SU-DHL-6 (cell line): ENCODE measurements at regions not wholly inside any gene's neighbourhood (a gene's known extent, or its start where the extent isn't known, plus 50 kb on each side); places are given as distances from the start of the nearest gene placed in this dataset.

Source experiments
- H2AFZ ChIP-seq: fragments of 200-600 bp; sonication (generic); 2 replicates; pipeline ENCODE4 v1.6.1; 2014; ENCODE audit warnings: low read depth, mild to moderate bottlenecking, moderate library complexity, mixed read lengths, antibody characterized with exemption, low read length; ENCODE audit not compliant: severe bottlenecking
- H3F3A ChIP-seq: fragments of 200-600 bp; shearing (Covaris generic); 2 replicates; pipeline ENCODE4 v1.6.0; 2016; ENCODE audit warnings: antibody characterized with exemption, mild to moderate bottlenecking; ENCODE audit not compliant: insufficient read depth
- H3K27ac ChIP-seq: fragments of 200-600 bp; sonication (generic); 2 replicates; pipeline ENCODE4 v1.5.1; 2016; ENCODE audit warnings: low read depth, mild to moderate bottlenecking, low read length, moderate library complexity, mixed read lengths
- H3K27me3 ChIP-seq: fragments of 200-600 bp; sonication (generic), shearing (Covaris generic); 2 replicates; pipeline ENCODE4 v1.6.0; 2014; ENCODE audit warnings: mild to moderate bottlenecking, low read length
- H3K36me3 ChIP-seq: fragments of 200-600 bp; sonication (generic); 2 replicates; pipeline ENCODE4 v1.6.1; 2014; ENCODE audit warnings: mild to moderate bottlenecking, low read length, mixed read lengths
- H3K4me2 ChIP-seq: fragments of 300-600, 200-600 bp; shearing (Covaris generic), sonication (generic); 2 replicates; pipeline ENCODE4 v1.6.0; 2014; ENCODE audit warnings: low read length, low read depth, mild to moderate bottlenecking; ENCODE audit not compliant: poor library complexity, severe bottlenecking
- H3K4me3 ChIP-seq: fragments of 200-600 bp; sonication (generic); 2 replicates; pipeline ENCODE4 v1.5.1; 2014; ENCODE audit warnings: antibody characterized with exemption, low read length, mild to moderate bottlenecking, mixed read lengths; ENCODE audit not compliant: insufficient read depth, poor library complexity, severe bottlenecking
- H3K79me2 ChIP-seq: fragments of 200-600 bp; sonication (generic); 2 replicates; pipeline ENCODE4 v1.6.1; 2014; ENCODE audit warnings: mild to moderate bottlenecking, low read length, moderate library complexity; ENCODE audit not compliant: insufficient read depth
- H3K9ac ChIP-seq: fragments of 200-600 bp; sonication (generic); 2 replicates; pipeline ENCODE4 v1.7.0; 2014; ENCODE audit warnings: mild to moderate bottlenecking, low read length
- H3K9me2 ChIP-seq: fragments of 200-600 bp; sonication (generic); replicated peaks from 2 replicates; pipeline ENCODE4 v1.6.1; 2014; ENCODE audit warnings: low read length; ENCODE audit not compliant: insufficient read depth
- H3K9me3 ChIP-seq: fragments of 200-600 bp; sonication (generic); 2 replicates; pipeline ENCODE4 v1.6.1; 2014; ENCODE audit warnings: low read length, mixed read lengths; ENCODE audit not compliant: insufficient read depth
- H4K20me1 ChIP-seq: fragments of 200-600 bp; sonication (generic); 2 replicates; pipeline ENCODE4 v1.6.1; 2014; ENCODE audit warnings: low read depth, mild to moderate bottlenecking, antibody characterized with exemption, low read length, moderate library complexity, mixed read lengths
- EZH2phosphoT487 ChIP-seq: fragments of 200-600 bp; sonication (generic), shearing (Covaris generic); conservative IDR thresholded peaks from 2 replicates; pipeline ENCODE4 v1.6.1; 2018; ENCODE audit warnings: mild to moderate bottlenecking, antibody characterized with exemption, low read length, moderate library complexity, mixed read lengths
- TF ChIP-seq, protein P1 (sequence below): fragments of 200-600 bp; sonication (generic); IDR thresholded peaks from one replicate; pipeline ENCODE4 v1.5.1; 2017; ENCODE audit warnings: antibody characterized with exemption, mild to moderate bottlenecking, low read length, moderate library complexity; ENCODE audit not compliant: insufficient read depth, poor library complexity, severe bottlenecking

- no peaks in the 10 kb centered on the region for H4K20me1 ChIP-seq
- H3K9me3 ChIP-seq, result no peaks in the 10 kb centered on the region
- no peaks in the 10 kb centered on the region for H3K36me3 ChIP-seq
- H3K9ac ChIP-seq, result no peak overlapping the region
- H2AFZ ChIP-seq, result no peak overlapping the region
- H3K27ac ChIP-seq, result no peak overlapping the region
- TF ChIP-seq, protein P1, sequence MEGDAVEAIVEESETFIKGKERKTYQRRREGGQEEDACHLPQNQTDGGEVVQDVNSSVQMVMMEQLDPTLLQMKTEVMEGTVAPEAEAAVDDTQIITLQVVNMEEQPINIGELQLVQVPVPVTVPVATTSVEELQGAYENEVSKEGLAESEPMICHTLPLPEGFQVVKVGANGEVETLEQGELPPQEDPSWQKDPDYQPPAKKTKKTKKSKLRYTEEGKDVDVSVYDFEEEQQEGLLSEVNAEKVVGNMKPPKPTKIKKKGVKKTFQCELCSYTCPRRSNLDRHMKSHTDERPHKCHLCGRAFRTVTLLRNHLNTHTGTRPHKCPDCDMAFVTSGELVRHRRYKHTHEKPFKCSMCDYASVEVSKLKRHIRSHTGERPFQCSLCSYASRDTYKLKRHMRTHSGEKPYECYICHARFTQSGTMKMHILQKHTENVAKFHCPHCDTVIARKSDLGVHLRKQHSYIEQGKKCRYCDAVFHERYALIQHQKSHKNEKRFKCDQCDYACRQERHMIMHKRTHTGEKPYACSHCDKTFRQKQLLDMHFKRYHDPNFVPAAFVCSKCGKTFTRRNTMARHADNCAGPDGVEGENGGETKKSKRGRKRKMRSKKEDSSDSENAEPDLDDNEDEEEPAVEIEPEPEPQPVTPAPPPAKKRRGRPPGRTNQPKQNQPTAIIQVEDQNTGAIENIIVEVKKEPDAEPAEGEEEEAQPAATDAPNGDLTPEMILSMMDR, result no peak
- no peak for TF ChIP-seq EZH2phosphoT487
- H3K79me2 ChIP-seq, result no peaks in the 10 kb centered on the region
- no peaks in the 10 kb centered on the region for H3K27me3 ChIP-seq
- no peak overlapping the region for H3K4me2 ChIP-seq
- H3K4me3 ChIP-seq, result no peak overlapping the region
- H3F3A ChIP-seq, result no peaks in the 10 kb centered on the region
- H3K9me2 ChIP-seq, result no peaks in the 10 kb centered on the region
These were observed 137.0 kb upstream of the ANO3 start for GRCh38 chr11:26194881-26195280.

DNA sequence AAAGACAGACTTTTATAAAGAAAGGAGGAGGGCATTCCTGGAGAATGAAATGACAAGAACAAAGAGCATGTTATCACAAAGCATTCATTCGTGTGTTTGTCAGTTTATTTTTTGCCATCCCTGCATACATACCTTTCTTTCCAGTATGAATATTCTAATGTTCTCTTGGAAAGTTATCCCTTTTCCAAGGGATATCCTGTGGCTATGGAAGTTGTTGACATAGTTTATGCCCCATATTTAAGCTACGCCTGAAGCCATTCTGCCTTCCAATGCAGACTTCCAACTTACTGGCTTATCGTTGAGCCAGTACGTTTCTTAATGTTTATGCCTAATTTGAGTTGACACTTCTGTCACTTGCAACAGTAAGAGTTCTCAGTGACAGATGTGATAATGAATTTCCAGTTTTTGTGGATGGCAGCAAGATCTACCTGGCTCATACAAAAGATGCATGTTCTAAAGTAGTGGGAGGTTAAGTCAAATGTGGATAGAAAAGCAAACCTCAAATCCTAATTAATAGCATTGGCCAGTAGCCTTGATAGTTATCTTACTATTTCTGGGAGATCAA is 133.3 kb upstream of the ANO3 start:
- Histone ChIP-seq H3K36me3 (no peaks in the 10 kb centered on the region), H3K4me2 (no peak overlapping the region), H3F3A (no peaks in the 10 kb centered on the region), H3K4me3 (no peak overlapping the region), H3K9me3 (no peaks in the 10 kb centered on the region), H3K79me2 (no peaks in the 10 kb centered on the region), H4K20me1 (no peaks in the 10 kb centered on the region), H3K27me3 (no peaks in the 10 kb centered on the region), H3K9me2 (no peaks in the 10 kb centered on the region), H2AFZ (no peak overlapping the region), H3K27ac (no peak overlapping the region), H3K9ac (no peak overlapping the region)
- TF ChIP-seq, protein P1, result no peak
- TF ChIP-seq EZH2phosphoT487, result no peak

GRCh38 chr11:26199331-26200095 is 132.4 kb upstream of the ANO3 start:
- Histone ChIP-seq H2AFZ (no peak overlapping the region), H3K27me3 (no peaks in the 10 kb centered on the region), H3K27ac (no peak overlapping the region), H3K4me3 (no peak overlapping the region), H3K36me3 (no peaks in the 10 kb centered on the region), H4K20me1 (no peaks in the 10 kb centered on the region), H3F3A (no peaks in the 10 kb centered on the region), H3K9ac (no peak overlapping the region), H3K4me2 (no peak overlapping the region), H3K9me3 (no peaks in the 10 kb centered on the region), H3K79me2 (no peaks in the 10 kb centered on the region), H3K9me2 (no peaks in the 10 kb centered on the region)
- TF ChIP-seq, protein P1, result no peak
- no peak for TF ChIP-seq EZH2phosphoT487
